GM21423 (cell line): ENCODE measurements at regions not wholly inside any gene's neighbourhood (a gene's known extent, or its start where the extent isn't known, plus 50 kb on each side); places are given as distances from the start of the nearest gene placed in this dataset.
A peak's percentile ranks its signal among the peaks of the same experiment; 100 is the strongest.
"Not testable (repeated sequence)": the region's sequence is repeated elsewhere in the genome, so short reads cannot be mapped to it uniquely, and the experiment has no call there.

Experiments used
- ATAC-seq: cut with Tn5 transposase; IDR thresholded peaks from one replicate; pipeline ENCODE4 v1.9.1; 2021; ENCODE audit warnings: mild to moderate bottlenecking, moderate library complexity; ENCODE audit not compliant: unreplicated experiment

- ATAC-seq: no peak
Observed at GRCh38 chr13:32828711-32829110, 187.5 kb upstream of the KL start.

GRCh38 chr13:32829269-32829668 lies 187.0 kb upstream of the KL start:
- no peak for ATAC-seq

- no peak for ATAC-seq
Observed at GRCh38 chr13:32829676-32830335, 186.4 kb upstream of the KL start.

GRCh38 chr13:32830336-32831031 lies 185.7 kb upstream of the KL start:
- ATAC-seq: no peak

GRCh38 chr13:32837307-32837972 lies 178.8 kb upstream of the KL start:
- ATAC-seq: no peak

- ATAC-seq: no peak
Observed at GRCh38 chr13:32837973-32838927, 178.0 kb upstream of the KL start.

GRCh38 chr13:32838945-32839344 lies 177.3 kb upstream of the KL start:
- ATAC-seq: peak; percentile 76

GRCh38 chr13:32840113-32840512 lies 176.1 kb upstream of the KL start:
- ATAC-seq: no peak

- no peak for ATAC-seq
Observed at GRCh38 chr13:32840989-32841713, 175.1 kb upstream of the KL start.

GRCh38 chr13:32845952-32846950 lies 170.0 kb upstream of the KL start:
- ATAC-seq: no peak

GRCh38 chr13:32847976-32848375 lies 168.2 kb upstream of the KL start:
- ATAC-seq: not testable (repeated sequence)

- no peak for ATAC-seq
Observed at GRCh38 chr13:32849369-32849768, 166.9 kb upstream of the KL start.

GRCh38 chr13:32850316-32851052 lies 165.7 kb upstream of the KL start:
- ATAC-seq: no peak

- no peak for ATAC-seq
Observed at GRCh38 chr13:32851083-32852069, 164.8 kb upstream of the KL start.

GRCh38 chr13:32852526-32852925 lies 163.7 kb upstream of the KL start:
- ATAC-seq: no peak

- no peak for ATAC-seq
Observed at GRCh38 chr13:32857077-32857476, 159.1 kb upstream of the KL start.

- no peak for ATAC-seq
Observed at GRCh38 chr13:32857689-32858088, 158.5 kb upstream of the KL start.
